ENCODE measurements at regions not wholly inside any gene's neighbourhood (a gene's known extent, or its start where the extent isn't known, plus 50 kb on each side); places are given as distances from the start of the nearest gene placed in this dataset.

DNA sequence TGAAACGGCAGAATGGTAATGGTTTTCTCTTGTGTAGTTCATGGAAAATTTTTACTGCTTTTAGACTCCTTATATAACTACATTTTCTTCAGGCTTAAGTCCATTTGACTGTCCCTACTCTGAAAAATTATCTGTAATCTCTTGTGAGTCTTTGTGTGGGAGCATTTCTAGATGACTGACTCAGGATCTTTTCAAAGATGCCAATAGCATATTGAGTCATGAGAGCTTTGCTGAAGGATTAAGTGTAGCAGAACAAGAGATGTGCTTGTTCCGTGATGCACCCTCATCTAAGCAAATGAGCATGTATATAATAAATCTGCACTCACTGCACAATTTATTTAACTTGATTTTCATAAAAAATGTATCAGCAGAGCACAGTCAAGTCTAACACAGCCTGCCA, 298.7 kb upstream of the CDH6 start:
- ATAC-seq, result no peak
- TF ChIP-seq TCF4 (CRISPR knock-in tag; IDR thresholded peaks at IDR 0.05; ENCODE audit: borderline replicate concordance), result no peak
- no peak for TF ChIP-seq GLIS3 (CRISPR knock-in tag; IDR thresholded peaks at IDR 0.05)
- no peak for TF ChIP-seq ZNF565 (CRISPR knock-in tag; conservative IDR thresholded peaks at IDR 0.05; ENCODE audit: low read depth)
- TF ChIP-seq POU6F1 (CRISPR knock-in tag; IDR thresholded peaks at IDR 0.05; ENCODE audit: borderline replicate concordance, low read depth), result no peak
- no peak for TF ChIP-seq OSR1 (CRISPR knock-in tag; IDR thresholded peaks at IDR 0.05)
- TF ChIP-seq RARB (CRISPR knock-in tag; IDR thresholded peaks at IDR 0.05), result no peak
- no peak for TF ChIP-seq TOX (CRISPR knock-in tag; IDR thresholded peaks at IDR 0.05; ENCODE audit: borderline replicate concordance)
- no peak for TF ChIP-seq CSRNP3 (CRISPR knock-in tag; IDR thresholded peaks at IDR 0.05)
- no peak for TF ChIP-seq ESRRG (CRISPR knock-in tag; IDR thresholded peaks at IDR 0.05)
- no peak for TF ChIP-seq ARNTL (CRISPR knock-in tag; IDR thresholded peaks at IDR 0.05; ENCODE audit: borderline replicate concordance, low read depth)
- TF ChIP-seq ZC3H10 (CRISPR knock-in tag; IDR thresholded peaks at IDR 0.05), result no peak

DNA sequence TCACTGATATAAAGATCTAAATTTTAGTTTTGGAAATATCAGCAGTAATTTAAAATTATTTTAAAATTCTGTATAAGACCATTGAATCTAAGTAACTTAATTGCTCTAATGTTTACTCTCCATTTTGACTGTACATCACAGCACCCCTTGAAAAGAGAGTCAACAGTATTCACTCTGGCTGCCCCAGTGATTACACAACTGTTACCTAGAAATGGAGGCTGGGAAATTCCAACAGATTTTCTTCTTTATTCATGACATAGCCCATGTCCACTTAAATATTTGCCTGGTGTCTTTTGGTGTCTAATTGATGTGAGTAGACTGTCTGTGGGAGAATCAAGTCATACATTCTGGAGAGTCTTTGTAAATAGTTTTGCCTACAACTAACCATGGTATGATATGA, 301.8 kb upstream of the CDH6 start:
- no peak for TF ChIP-seq PPARA (CRISPR knock-in tag; IDR thresholded peaks at IDR 0.05; ENCODE audit: borderline replicate concordance)
- no peak for TF ChIP-seq CSRNP3 (CRISPR knock-in tag; IDR thresholded peaks at IDR 0.05)
- no peak for TF ChIP-seq ZNF70 (CRISPR knock-in tag; IDR thresholded peaks at IDR 0.05)
- TF ChIP-seq CSDC2 (CRISPR knock-in tag; IDR thresholded peaks at IDR 0.05), result no peak
- TF ChIP-seq OSR1 (CRISPR knock-in tag; IDR thresholded peaks at IDR 0.05), result no peak
- no peak for TF ChIP-seq SNAI2 (CRISPR knock-in tag; IDR thresholded peaks at IDR 0.05)
- no peak for TF ChIP-seq ESRRG (CRISPR knock-in tag; IDR thresholded peaks at IDR 0.05)
- no peak for TF ChIP-seq ZFP30 (CRISPR knock-in tag; IDR thresholded peaks at IDR 0.05)
- no peak for TF ChIP-seq CREB5 (CRISPR knock-in tag; IDR thresholded peaks at IDR 0.05; ENCODE audit: low read depth)
- ATAC-seq, result no peak

GRCh38 chr5:30890377-30890776, 303.1 kb upstream of the CDH6 start:
- TF ChIP-seq PPARA (CRISPR knock-in tag; IDR thresholded peaks at IDR 0.05; ENCODE audit: borderline replicate concordance) (no peak), CSDC2 (CRISPR knock-in tag; IDR thresholded peaks at IDR 0.05) (no peak), SNAI2 (CRISPR knock-in tag; IDR thresholded peaks at IDR 0.05) (no peak), GLIS3 (CRISPR knock-in tag; IDR thresholded peaks at IDR 0.05) (no peak), ZNF8 (CRISPR knock-in tag; IDR thresholded peaks at IDR 0.05) (no peak), ZFP30 (CRISPR knock-in tag; IDR thresholded peaks at IDR 0.05) (no peak), TOX (CRISPR knock-in tag; IDR thresholded peaks at IDR 0.05; ENCODE audit: borderline replicate concordance) (no peak), ZNF565 (CRISPR knock-in tag; conservative IDR thresholded peaks at IDR 0.05; ENCODE audit: low read depth) (no peak), CREB5 (CRISPR knock-in tag; IDR thresholded peaks at IDR 0.05; ENCODE audit: low read depth) (no peak), POU6F1 (CRISPR knock-in tag; IDR thresholded peaks at IDR 0.05; ENCODE audit: borderline replicate concordance, low read depth) (no peak), ARNTL (CRISPR knock-in tag; IDR thresholded peaks at IDR 0.05; ENCODE audit: borderline replicate concordance, low read depth) (no peak), RARB (CRISPR knock-in tag; IDR thresholded peaks at IDR 0.05) (no peak), CSRNP3 (CRISPR knock-in tag; IDR thresholded peaks at IDR 0.05) (no peak), PATZ1 (CRISPR knock-in tag; IDR thresholded peaks at IDR 0.05; ENCODE audit: borderline replicate concordance) (no peak), TSHZ2 (CRISPR knock-in tag; IDR thresholded peaks at IDR 0.05) (no peak)
- ATAC-seq, result no peak

Data from SK-N-SH treated with all-trans-retinoic acid at 6 μM for 48 hours (cell line).